ENCODE measurements at regions not wholly inside any gene's neighbourhood (a gene's known extent, or its start where the extent isn't known, plus 50 kb on each side); places are given as distances from the start of the nearest gene placed in this dataset.

GRCh38 chr9:30718483-30718882, 1666.0 kb upstream of the ACO1 start:
- no peak overlapping the region for H2AK5ac ChIP-seq (ENCODE audit: low read depth, low read length)
- H2BK20ac ChIP-seq (ENCODE audit: low read depth, low read length): no peak overlapping the region
- H3K56ac ChIP-seq (ENCODE audit: extremely low read depth, insufficient read depth, low read length): no peak overlapping the region
- TF ChIP-seq CHD1 (IDR thresholded peaks at IDR 0.05; ENCODE audit: low read depth, low read length) (no peak), RCOR1 (IDR thresholded peaks at IDR 0.05; ENCODE audit: insufficient replicate concordance, low read length) (no peak), RAD21 (IDR thresholded peaks at IDR 0.05; ENCODE audit: low read length) (no peak), MAZ (IDR thresholded peaks at IDR 0.05; ENCODE audit: borderline replicate concordance, low read depth, low read length) (no peak), MAFK (IDR thresholded peaks at IDR 0.05; ENCODE audit: low read depth, low read length) (no peak), RFX5 (IDR thresholded peaks at IDR 0.05; ENCODE audit: low read depth, low read length) (no peak), ELK1 (IDR thresholded peaks at IDR 0.05; ENCODE audit: borderline replicate concordance, low read depth, low read length) (no peak), USF2 (IDR thresholded peaks at IDR 0.05; ENCODE audit: low read depth, low read length) (no peak), BHLHE40 (IDR thresholded peaks at IDR 0.05; ENCODE audit: low read depth, low read length) (no peak), MXI1 (IDR thresholded peaks at IDR 0.05; ENCODE audit: borderline replicate concordance, low read depth, low read length) (no peak), FOS (IDR thresholded peaks at IDR 0.05; ENCODE audit: low read depth, low read length) (no peak), POLR2A (IDR thresholded peaks at IDR 0.05; ENCODE audit: low read depth, low read length) (no peak), CEBPB (IDR thresholded peaks at IDR 0.05; ENCODE audit: low read depth, low read length) (no peak), NFE2L2 (IDR thresholded peaks at IDR 0.05; ENCODE audit: low read depth, low read length) (no peak), CTCF (conservative IDR thresholded peaks at IDR 0.05; ENCODE audit: low read depth, low read length) (no peak), SMC3 (IDR thresholded peaks at IDR 0.05; ENCODE audit: low read depth, low read length) (no peak)
- no peak overlapping the region for H3K4ac ChIP-seq (ENCODE audit: low read depth, low read length)
- no peak overlapping the region for H2BK15ac ChIP-seq (ENCODE audit: low read depth, low read length)
- H2AFZ ChIP-seq (replicated peaks; ENCODE audit: low read length, poor library complexity): no peak overlapping the region
- POLR2A ChIA-PET (ENCODE audit: unreplicated experiment): no interaction called here
- H3K18ac ChIP-seq (ENCODE audit: low read depth, low read length): no peak overlapping the region
- no CpG with 5 or more reads among the region's 1 CpG for WGBS, 2 experiments (ENCODE audit: extremely low coverage in 2 of 2, insufficient read length in 1 of 2)
- dilution Hi-C loops (cut with HindIII; ENCODE audit: low sequenced_read_pairs, unreplicated experiment): no loop called here
- H3K14ac ChIP-seq (replicated peaks; ENCODE audit: low read depth, low read length): no peak overlapping the region
- no peak for DNase-seq
- no peaks in the 10 kb centered on the region for H3K27me3 ChIP-seq (ENCODE audit: control insufficient read depth, insufficient read depth, low read length)
- H2AK9ac ChIP-seq (replicated peaks; ENCODE audit: low read depth, low read length, poor library complexity): no peak overlapping the region
- no peak overlapping the region for H4K91ac ChIP-seq (ENCODE audit: insufficient read depth, low read depth, low read length)
- no peaks in the 10 kb centered on the region for H4K20me1 ChIP-seq (ENCODE audit: insufficient read depth, low read length)
- no peaks in the 10 kb centered on the region for H3K36me3 ChIP-seq (ENCODE audit: control insufficient read depth, insufficient read depth, low read length)
- H2BK120ac ChIP-seq (ENCODE audit: low read depth, low read length): no peak overlapping the region
- no peak for ATAC-seq (ENCODE audit: low read depth)
- intact Hi-C loops (cut with micrococcal nuclease): no loop called here
- H3K9me1 ChIP-seq (ENCODE audit: insufficient read depth, low read length): no peaks in the 10 kb centered on the region
- no peak overlapping the region for H3K4me3 ChIP-seq (ENCODE audit: insufficient read depth, low read depth, low read length)
- H3K27ac ChIP-seq (ENCODE audit: insufficient read depth, low read length): no peak overlapping the region
- no peaks in the 10 kb centered on the region for H3K4me1 ChIP-seq (ENCODE audit: control insufficient read depth, insufficient read depth, low read length)
- no peak overlapping the region for H3K4me2 ChIP-seq (ENCODE audit: low read depth, low read length)
- no peak overlapping the region for H4K5ac ChIP-seq (ENCODE audit: low read depth, low read length)
- H2BK5ac ChIP-seq (ENCODE audit: low read depth, low read length, poor library complexity, severe bottlenecking): no peak overlapping the region
- no peak overlapping the region for H3K9ac ChIP-seq (ENCODE audit: low read depth, low read length)
- H4K8ac ChIP-seq (ENCODE audit: low read depth in 2 of 2, low read length in 2 of 2): no peak overlapping the region
- BruUV-seq (replicated peaks): no TSS peak
- H3K23ac ChIP-seq (ENCODE audit: low read depth, low read length): no peak overlapping the region
- in situ Hi-C loops (cut with MboI; ENCODE audit: low sequenced_read_pairs): no loop called here
- peaks cover 11% of the 10 kb centered on the region for H3K9me3 ChIP-seq (ENCODE audit: control insufficient read depth, insufficient read depth, low read length)
- no peaks in the 10 kb centered on the region for H3K79me1 ChIP-seq (ENCODE audit: low read depth in 1 of 2, low read length in 2 of 2)
- CTCF ChIA-PET: no interaction called here
